GM12892 (cell line): ENCODE measurements at regions not wholly inside any gene's neighbourhood (a gene's known extent, or its start where the extent isn't known, plus 50 kb on each side); places are given as distances from the start of the nearest gene placed in this dataset.

ENCODE experiments used
- DNase-seq: peaks from one replicate; pipeline ENCODE4 v3.0.0; 2011; ENCODE audit not compliant: insufficient read length
- FAIRE-seq: peaks from 2 replicates; lab custom pipeline; 2011; peaks lifted over from hg19 to GRCh38; lab: Jason Lieb, UNC
- POLR2A ChIP-seq: IDR thresholded peaks from 2 replicates; pipeline ENCODE4 v1.6.1; 2011; ENCODE audit warnings: low read depth, low read length, control low read depth
- POLR2AphosphoS5 ChIP-seq: IDR thresholded peaks from 2 replicates; pipeline ENCODE4 v1.6.1; 2011; ENCODE audit warnings: low read depth, low read length, control low read depth
- TAF1 ChIP-seq: IDR thresholded peaks from 2 replicates; pipeline ENCODE4 v1.6.1; 2011; ENCODE audit warnings: low read depth, mild to moderate bottlenecking, control low read depth, low read length, borderline replicate concordance

DNA sequence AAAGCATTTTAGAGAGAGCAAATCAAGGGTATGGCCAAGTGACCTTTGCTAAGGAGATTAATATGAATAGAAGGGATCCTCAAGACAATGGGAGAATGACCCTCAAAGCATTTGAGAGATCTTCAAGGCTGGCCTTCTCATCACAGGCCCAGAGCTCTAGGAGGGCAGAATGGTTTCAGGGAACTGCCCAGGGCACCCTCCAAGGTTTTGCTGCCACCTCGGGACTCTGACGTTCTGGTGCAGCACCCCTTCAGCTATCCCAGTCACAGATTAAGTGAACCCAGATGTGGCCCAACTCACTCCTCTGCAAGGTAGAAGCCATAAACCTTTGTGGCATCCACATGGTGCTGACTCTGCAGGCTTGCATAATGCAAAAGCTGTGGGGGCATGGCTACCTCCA is 209.3 kb downstream of the TLE3 start:
- FAIRE-seq: no peak
- TF ChIP-seq POLR2A: no peak
- no peak for TF ChIP-seq POLR2AphosphoS5
- no peak for TF ChIP-seq TAF1
- no peak for DNase-seq

DNA sequence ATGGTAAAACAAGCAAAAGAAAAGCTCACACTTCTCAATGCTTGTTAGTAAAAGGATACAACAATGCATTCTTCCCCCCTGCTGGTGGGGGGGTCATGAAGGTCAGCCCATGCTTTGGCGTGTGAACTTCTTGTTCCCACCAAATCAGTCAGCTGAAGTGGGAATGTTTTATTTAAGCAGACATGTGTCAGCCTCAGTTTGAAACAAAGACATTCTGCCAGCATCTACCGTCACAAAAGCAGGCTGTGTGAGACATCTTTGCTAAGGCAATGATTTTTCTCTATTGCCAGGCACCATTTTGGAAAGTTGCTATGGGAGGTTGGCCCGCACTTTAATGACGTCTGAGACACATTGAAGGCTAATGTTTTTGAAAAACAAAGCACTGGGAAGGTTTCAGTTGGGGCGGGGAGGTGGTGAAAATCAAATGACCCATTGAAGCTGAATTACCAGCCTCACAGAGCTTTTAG is 206.6 kb downstream of the TLE3 start:
- no peak for DNase-seq
- TF ChIP-seq POLR2AphosphoS5 (no peak), TAF1 (no peak), POLR2A (no peak)

DNA sequence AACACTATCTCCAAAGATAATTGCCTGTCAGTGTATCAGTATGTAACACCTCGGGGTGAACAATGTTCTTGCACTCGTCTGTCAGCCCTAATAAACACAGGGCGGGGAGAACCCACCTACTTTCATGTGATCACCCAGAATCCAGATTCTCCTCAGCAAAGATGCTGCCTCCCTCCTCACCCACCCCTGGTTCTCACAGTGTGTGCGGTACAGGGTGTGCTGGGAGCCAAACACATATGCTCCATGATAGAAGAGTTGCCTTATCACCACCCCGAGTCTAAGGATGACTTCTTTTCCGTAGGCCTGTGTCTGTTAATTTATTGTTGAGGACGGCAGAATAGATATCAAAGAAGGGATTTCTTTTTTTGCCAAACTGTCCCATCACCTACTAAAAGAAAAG is 206.1 kb downstream of the TLE3 start:
- DNase-seq (no peak), FAIRE-seq (no peak)
- TF ChIP-seq POLR2AphosphoS5 (no peak), POLR2A (no peak)

More for the DNA sequence above, 206.6 kb downstream of the TLE3 start:
- no peak for FAIRE-seq

DNA sequence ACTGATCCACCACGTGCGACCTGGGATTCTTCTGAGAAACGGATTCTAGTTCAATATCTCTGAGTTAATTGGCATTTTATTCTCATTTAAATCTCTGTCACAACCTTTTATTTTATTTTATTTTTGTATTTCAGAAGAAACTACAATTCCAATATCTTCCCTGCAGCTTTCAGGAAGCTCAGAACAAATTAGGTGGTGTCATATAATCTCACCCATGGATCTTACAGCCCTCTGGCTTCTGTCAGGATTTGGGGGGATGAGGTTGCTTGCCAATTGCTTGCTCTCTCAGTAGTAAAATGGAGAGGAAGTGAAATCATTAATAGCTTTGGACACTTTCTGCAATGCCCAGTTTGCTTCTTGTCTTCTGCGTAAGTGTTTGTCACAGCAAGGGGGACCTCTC is 205.4 kb downstream of the TLE3 start:
- DNase-seq (no peak), FAIRE-seq (no peak)
- TF ChIP-seq POLR2AphosphoS5 (no peak), POLR2A (no peak), TAF1 (no peak)

DNA sequence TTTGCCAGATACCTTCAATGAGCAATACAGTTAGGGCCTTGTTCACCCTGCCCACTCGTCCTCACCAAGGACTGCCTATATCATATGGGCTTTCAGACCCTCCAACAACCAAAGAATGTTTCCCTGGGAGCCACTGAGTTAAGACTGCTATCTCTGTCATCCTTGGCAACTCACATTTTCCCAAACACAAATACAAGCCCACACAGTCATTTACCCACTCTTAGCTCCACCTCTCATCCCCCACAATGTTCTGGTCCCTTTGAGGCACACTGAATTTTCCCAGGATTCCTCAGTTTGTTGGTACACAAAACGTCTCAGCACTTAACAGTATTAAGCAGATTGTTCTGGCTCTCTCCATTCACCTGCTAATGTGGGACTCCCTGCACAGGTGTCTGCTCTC is 204.6 kb downstream of the TLE3 start:
- DNase-seq: no peak
- no peak for FAIRE-seq
- no peak for TF ChIP-seq POLR2A
- TF ChIP-seq POLR2AphosphoS5: no peak
- no peak for TF ChIP-seq TAF1

DNA sequence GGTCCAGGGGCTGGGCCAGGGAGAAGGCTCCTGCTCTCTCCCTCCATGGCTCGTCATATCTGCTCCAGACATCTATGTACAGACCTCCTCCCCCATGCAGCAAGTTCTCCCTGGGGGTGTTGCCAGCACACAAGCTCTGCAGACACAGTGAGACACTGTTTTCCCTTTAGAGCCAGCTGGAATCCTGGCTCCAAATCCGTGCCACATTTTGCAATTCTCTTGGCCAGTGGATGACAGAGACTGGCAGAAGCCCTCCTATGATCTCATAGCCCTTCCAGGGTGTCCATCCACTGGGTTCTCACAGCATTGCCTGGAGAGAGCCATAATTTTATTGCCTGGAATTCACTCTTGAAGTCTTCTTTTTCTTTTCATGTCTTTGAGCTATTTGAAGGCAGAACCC is 203.9 kb downstream of the TLE3 start:
- FAIRE-seq: no peak

DNA sequence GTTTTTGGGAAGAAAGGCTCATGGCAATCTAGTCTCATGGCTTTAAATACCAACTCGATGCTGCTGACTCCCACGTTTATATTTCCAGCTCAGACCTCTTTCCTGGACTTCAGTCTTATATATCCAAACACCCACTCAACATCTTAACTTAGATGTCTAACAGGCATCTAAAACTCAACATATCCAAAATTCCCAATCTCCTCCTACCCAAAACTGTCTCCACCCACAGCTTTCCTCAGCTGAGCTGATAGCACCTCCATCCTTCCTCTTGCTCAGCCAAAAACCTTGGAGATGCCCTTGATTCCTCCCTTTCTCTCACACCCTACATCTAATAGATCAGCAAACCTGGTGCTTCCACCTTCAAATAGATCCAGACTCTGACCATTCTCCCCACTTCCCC is 202.5 kb downstream of the TLE3 start:
- DNase-seq: no peak
- TF ChIP-seq POLR2AphosphoS5: no peak
- TF ChIP-seq POLR2A: no peak
- TF ChIP-seq TAF1: no peak
- no peak for FAIRE-seq

More for the DNA sequence above, 203.9 kb downstream of the TLE3 start:
- no peak for DNase-seq
- TF ChIP-seq POLR2AphosphoS5: no peak
- no peak for TF ChIP-seq TAF1
- no peak for TF ChIP-seq POLR2A

DNA sequence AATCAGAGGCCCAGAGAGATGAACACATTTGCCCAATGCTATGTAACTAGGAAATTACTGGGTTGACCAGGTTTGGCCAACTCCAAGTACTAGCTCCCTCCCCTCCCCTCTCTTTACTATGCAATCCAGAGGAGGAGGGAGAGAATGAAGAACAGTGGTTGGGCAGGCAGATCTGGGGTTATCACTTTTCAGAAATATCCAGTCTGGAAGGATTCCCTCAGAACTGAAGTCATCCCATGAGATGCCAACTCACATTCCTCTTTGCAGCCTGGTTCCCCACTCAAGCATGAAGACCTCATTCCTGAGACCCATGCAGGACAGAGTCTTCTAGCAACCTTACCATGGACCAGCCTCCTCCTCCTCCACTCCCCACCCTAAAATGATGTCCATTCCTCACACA is 201.1 kb downstream of the TLE3 start:
- DNase-seq: no peak
- TF ChIP-seq POLR2AphosphoS5 (no peak), TAF1 (no peak), POLR2A (no peak)
- no peak for FAIRE-seq

DNA sequence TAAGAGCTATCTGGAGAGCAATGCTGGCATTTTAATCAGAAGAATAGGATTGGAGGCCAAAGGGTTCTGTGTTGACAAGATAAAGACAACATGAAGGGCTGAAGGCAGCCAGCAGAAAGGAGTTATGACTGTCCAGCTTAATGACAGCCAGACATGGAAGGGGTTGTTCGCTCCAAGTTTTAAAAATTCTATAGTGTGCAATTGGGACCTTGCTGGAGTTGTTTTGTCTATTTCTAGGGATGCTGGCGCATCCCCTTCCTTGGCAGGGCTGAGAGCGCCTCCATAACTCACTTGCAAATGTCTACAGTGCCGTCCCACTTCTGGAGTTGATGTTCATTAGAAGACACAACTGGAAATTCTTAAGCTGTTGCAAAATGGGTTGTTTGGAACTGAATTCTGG is 200.7 kb downstream of the TLE3 start:
- TF ChIP-seq TAF1: no peak
- no peak for TF ChIP-seq POLR2AphosphoS5
- no peak for TF ChIP-seq POLR2A
- FAIRE-seq: no peak
- DNase-seq: no peak

DNA sequence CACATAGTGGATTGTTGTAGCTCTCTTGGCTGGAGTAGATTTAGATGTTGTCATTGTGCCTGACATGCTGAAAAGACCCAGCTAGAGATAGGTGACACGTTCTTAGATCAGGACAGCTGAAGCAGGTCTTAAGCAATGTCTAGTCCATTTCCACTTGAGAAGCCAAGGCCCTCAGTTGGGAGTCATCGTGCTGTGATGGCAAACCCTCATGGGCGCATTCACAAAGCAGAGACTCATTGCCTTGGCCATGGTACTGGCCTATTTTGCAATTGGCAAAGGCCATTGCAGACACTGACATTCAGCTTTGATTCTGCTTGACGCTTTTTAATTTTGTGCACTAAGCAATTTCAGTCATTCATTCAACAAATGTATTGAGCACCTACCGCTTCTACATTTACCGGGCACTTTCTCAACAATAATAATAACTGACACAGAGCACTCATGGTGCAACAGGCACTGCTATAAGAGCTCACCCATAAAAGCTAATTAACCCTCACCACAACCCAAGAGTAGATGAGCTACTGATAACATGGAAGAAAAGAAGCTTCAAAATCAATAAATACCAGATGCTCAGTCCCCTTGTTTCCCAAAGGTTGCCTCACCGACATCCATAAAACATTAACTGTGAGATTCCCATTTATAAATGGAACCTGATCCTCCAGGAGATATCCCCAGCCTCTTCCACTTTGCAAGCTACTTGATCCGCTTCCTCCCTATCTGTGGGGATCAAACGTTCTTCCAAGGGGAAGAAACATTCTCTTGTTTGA is 200.1 kb downstream of the TLE3 start:
- TF ChIP-seq POLR2A: no peak
- DNase-seq (no peak), FAIRE-seq (no peak)

DNA sequence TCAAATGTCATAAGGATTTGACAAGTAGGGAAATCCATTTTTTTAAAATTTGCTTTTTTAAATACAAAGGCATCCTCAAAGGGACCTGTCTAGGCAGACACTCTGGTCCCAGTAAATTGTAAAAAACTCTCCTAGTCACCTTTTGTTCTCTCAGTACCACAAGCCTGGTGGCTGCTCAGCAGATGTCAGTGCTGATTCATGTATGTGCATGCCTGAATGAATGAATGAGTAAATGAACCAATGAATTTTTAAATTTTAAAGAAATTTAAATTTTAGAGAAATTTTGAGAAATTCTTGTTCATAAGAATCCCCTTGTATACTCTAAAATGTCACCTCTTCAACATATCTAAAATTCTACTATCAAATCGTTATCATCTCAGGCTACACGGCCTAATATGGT is 199.5 kb downstream of the TLE3 start:
- TF ChIP-seq POLR2AphosphoS5: no peak
- TF ChIP-seq TAF1: no peak
- no peak for TF ChIP-seq POLR2A
- DNase-seq (no peak), FAIRE-seq (no peak)

DNA sequence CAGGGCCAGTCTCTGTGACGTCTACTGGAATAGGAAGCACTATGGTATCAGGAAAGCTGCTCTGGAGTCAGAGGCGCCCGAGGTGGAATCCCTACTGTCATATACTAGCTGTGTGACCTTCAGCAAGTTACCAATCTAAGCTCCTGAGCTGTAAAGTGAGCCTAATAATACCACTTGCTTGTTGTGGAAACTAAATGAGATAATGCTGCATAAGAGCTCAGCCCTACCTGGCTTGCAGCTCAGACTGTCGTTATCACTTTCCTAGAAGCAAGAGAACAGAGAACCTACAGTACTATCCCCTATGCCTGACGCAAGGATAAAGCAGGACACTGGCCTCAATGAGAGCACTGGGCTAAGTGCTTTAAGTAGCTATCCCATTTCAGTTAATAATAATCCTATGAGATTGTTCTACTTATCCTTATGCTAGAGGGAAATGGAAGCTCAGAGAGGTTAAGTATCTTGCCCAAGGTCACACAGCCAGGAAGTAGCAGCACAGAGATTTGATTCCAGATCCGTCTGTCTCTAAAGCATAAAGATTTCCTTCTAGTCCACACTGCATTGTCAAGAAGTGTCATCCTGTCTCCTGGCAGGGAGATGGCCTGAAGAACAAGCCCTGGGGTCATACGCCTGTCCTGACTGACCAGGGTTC is 195.2 kb downstream of the TLE3 start:
- TF ChIP-seq TAF1: no peak
- no peak for TF ChIP-seq POLR2AphosphoS5
- no peak for TF ChIP-seq POLR2A
- FAIRE-seq: no peak
- no peak for DNase-seq

DNA sequence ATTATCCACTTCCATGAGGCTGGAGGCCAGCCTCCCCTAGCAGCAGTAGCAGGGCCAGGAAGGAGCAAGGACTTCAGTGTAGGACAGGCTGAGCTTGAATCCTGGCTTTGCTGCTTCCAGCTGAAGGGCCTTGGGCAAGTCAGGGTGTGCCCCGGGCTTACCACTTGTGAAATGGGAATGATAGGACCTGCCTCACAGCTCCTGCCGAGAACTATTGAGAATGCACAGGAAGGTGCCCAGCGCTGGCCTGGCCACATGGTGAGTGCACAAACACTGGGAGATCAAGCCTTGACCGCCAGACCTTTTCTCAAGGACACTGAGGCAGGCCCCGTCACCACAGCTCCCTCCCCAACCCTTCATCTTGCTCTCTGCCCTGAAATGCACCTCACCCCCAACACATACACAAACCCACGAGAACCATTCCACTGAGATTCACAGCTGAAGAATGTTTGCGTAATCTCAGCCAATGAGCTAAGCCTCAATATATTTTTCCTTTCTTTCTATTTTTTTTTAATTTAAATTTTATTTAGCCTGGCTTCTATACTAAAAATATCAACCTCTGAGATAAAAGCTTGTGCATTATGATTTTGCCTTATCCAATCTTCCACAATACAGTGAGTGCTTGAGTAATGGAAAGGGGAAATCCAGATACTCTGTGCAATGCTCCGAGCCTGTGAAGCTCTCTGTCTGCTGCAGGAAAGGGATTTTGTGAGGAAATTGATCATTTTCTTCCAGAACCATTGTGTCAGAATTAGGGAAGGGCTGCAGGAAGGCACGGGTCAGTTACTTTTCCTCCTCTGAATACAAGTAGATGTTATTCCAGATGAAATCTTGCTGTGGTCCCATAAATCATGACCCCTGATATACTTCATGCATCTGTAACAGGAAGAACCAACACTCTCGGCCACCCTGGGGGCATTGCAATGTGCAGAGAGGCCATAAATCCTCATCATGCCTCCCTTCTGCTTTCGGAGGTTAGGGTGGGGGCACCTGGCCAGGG is 193.9 kb downstream of the TLE3 start:
- FAIRE-seq (no peak), DNase-seq (no peak)
- no peak for TF ChIP-seq POLR2AphosphoS5
- no peak for TF ChIP-seq POLR2A
- no peak for TF ChIP-seq TAF1
